HG02840 (cell line): ENCODE measurements at regions not wholly inside any gene's neighbourhood (a gene's known extent, or its start where the extent isn't known, plus 50 kb on each side); places are given as distances from the start of the nearest gene placed in this dataset.

Experiments used
- ATAC-seq: cut with Tn5 transposase; IDR thresholded peaks from one replicate; pipeline ENCODE4 v1.9.1; 2021; ENCODE audit warnings: mild to moderate bottlenecking, moderate library complexity, moderate number of reproducible peaks; ENCODE audit not compliant: unreplicated experiment, low FRiP score

DNA sequence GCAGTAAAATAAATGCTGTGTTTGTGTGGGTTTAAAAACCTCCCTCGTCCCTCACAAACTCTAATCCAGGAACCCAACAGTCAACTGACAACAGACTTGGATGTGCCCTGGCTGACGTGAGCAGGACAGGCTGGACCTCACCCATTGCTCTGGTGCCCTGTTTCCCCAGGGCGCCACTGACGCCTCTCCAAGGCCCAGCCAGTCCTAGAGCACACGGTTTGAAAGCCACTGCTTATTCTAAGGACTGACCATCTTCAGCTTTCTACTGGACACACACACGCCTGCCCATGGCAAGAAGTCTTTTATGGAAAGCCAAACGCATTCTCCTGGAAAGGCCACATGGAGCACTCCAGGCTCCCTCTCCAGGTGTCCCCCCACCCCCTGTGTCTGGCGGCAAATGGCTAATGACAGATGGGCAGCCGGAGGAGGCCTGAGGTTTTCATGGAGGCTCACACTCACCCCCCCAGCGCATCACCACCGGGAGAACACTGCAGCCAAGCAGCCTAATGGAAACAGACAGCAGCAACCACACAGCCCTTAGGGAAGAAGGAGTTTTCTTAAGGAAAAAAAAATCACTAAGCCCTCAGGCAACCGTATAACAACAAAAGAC lies 319.2 kb downstream of the SOX9 start:
- no peak for ATAC-seq

DNA sequence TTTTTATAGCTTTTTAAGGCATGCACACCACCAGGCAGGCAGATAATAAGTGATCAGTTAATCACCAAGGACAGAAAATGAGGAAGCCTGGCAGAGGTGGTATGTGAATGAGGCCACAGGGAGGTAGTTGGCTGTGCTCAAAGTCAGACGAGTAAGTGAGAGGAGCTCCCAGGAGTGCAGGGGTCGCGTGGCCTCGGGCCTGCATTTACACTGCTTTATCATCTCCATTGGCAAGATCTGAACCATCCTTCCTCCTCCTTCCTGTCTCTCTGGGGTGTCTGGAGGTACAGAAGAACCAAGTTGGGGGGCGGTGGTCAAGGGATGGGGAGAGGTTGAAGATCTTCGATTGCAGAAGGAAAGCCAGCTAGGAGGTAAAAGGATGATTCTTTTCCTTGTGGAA lies 320.1 kb downstream of the SOX9 start:
- no peak for ATAC-seq

DNA sequence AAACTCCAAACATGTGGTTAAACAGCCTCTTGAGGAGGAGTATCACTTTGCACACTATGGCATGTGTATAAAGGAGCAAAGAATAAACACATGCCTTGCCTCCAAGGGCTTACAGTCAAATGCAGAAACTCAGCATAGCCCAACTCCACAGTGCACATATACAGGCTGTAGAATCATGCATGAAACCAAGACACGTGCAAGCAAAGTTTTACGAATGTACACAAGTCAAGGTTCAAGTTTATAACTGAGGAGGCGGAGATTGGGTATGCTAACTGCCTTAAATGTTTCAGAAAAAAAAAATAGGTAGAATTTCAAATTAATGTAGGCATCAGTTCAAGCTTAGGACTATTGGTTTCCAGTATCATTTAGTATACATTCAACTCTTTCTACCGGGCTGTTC lies 321.1 kb downstream of the SOX9 start:
- no peak for ATAC-seq

DNA sequence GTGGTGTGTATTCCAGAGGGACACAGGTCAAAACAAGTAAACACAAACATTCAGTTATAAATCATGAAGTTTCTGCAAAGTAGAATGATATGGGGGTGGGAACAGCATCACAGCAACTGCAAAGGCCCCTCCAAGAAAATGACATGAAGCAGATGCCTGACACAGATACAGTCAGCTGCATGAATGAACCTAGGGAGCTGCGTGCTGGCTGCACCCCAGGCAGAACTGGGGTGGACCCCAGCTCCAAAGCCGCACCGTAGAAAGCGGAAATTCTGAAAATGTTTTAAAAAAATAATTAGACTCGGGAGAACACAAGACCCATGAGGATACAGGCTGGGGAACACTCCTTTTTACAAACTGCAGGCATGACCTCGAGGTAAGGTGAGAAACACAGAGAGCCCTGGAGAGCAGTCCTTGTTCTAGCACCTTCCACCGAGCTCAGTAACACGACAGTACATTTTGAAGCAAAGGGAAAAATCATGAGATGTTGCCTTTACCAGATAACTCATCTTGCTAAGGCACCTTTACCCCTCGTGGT lies 323.8 kb downstream of the SOX9 start:
- no peak for ATAC-seq

DNA sequence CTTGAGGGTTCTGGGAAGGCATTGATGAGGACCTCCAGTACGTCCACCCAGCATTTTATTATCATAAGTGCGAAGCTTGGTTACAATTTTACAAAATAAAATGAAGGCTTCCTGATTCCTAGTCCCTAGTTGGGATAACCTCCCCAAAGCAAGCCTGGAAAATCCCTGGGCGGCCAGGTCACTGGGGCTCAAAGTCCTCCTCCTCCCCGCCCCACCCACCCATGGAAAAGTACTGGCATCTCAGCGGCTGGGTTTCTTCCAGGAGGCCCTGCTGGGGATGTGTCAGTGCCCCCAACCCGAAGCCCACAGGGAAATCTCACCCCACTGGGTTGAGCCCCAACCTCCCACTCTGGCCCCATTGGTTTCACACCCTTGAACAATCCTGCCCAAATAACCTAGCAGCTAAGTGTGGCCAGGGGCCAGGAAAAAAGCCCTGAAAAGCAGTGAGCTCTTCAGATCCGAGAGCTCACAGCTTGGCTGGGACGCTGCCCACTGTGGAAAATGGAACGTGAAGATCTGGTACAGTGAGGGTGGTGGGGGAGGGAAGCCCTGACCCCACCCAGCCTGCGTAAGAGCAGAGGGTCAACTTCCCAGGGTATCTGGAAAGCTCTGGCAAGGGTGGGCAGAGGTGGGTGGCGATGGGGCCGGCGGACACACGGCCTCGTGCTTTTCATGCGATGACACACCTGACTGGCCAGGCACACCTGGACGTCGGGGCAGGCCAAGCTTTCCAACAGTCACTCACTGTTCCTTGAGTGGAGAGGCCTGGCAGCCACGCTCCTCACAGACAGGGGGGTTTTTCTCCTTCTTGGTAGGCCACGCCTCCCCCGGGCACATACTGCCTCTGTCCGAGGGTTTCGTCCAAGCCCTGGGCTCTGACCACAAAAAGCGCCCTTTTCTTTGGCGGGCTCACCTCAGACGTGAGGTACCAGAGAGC lies 324.5 kb downstream of the SOX9 start:
- no peak for ATAC-seq

DNA sequence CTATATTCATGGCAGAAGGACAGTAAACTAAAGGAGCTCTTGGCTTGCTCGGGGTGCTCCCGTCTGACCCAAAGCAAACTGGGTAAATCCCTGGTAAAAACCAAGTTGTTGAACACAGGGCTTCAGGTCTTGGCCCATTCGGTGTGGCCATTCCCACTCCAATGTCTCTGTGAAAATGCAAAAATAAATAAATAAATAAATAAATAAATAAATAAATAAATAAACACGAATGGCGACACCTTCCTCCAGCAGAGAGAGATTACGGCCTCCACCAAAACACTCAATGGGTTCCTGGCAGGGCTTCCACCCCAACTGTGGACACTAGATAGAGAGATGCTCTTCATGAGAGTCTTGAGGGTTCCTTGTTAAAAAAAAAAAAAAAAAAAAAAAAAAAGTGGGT lies 325.3 kb downstream of the SOX9 start:
- ATAC-seq, result no peak

DNA sequence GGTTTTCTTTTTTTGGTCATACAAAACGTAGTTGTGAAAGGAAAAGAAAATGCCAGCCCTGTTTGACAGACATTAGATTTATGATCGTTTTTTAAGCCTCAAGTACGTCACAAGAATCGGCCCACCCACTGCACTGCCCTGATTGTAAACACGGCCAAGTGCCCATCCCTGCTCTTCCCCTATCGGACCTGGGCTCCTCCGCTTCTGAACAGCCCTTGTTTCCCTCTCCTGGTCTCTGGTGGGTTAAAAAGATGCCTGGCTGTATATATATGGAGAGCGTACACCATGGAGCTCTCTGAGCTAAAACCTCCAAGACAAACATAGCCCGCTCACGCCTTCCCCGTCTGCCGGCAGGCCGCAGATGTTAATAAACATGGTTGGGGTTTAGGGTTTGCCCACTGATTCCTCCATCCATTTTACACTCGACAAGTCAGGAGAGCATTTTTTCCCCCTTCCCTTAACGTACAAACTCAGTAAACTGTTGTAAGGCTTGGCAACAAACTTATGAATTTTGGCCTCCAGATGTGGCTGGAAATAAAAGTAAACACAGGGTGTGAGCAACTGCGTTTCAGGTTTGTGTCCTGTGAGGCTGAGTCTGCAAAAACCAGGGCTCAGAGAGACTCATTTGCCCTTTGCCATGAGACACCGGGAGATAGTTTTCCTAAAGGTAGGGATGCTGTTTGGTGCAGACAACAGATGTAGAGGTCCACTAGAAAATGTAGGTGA lies 325.9 kb downstream of the SOX9 start:
- ATAC-seq, result no peak

DNA sequence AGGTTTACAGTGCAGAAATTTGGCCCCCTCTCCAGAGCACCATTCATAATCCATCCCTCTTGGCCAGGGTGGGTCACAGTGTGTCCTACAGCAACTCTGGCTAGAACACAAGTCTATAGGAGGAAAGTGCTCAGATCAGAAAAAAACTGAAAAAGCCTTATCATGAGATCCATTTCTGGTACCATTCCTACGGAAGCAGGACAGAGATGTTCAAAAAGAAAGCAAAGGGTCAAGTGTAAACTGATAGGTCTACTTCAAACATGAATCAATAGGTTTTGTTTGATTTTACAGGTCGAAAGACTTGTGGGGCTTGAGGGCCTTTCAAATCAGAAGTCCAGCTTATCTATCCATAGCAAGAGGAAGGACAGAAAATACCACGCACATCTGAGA lies 326.4 kb downstream of the SOX9 start:
- ATAC-seq, result no peak

DNA sequence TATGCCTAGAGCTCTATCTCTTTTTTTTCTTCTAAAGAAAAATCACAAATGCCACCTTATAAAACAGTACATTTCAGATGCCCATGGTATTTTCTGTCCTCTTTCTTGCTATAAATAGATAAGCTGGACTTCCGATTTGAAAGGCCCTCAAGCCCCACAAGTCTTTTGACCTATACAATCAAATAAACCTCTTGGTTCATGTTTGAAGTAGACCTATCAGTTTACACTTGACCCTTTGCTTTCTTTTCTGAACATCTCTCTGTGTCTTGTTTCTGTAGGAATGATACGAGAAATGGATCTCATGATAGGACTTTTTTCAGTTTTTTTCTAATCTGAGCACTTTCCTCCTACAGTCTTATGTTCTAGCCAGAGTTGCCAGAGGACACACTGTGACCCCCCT lies 327.2 kb downstream of the SOX9 start:
- ATAC-seq, result no peak

DNA sequence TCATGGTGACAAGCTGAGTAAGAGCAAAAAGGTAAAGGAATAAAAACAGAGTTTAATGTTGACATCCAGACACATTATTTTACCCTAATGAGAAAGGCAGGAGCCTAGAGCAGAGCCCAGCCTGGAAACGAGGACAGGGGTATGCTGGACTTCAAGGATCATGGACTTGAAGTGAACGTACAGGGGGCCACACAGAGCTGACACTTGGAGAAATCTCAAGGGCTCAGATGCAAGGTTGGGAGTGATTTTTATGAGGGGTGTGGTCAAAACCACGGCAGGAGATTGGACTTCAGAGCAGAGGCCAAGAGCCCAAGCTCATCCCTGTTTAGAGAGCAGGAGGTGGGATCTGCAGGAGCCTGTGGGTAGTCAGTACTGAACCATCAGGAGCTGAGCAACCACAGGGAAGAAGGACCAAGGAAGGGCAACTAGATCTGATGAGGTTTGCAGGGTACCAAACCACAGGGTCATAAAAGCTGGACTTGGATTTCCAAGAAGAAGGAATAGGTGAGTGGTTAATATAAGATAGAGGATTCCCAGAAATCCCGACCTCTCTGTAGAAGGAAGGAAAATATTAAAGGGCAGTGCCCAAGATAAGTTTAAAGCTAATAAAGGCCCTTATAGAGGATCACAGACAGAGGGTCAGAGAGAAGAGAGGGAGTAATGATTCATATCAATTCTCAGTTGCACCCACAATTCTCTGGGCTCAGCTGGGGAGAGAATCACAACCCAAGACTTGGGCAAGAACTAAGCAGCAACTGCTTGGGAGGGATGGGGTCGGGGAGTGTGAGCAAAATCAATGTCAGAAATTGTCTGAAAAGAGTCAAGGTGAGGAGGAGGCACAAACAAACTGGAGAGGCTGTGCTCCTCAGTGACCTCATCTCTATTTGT lies 331.7 kb downstream of the SOX9 start:
- ATAC-seq, result no peak

DNA sequence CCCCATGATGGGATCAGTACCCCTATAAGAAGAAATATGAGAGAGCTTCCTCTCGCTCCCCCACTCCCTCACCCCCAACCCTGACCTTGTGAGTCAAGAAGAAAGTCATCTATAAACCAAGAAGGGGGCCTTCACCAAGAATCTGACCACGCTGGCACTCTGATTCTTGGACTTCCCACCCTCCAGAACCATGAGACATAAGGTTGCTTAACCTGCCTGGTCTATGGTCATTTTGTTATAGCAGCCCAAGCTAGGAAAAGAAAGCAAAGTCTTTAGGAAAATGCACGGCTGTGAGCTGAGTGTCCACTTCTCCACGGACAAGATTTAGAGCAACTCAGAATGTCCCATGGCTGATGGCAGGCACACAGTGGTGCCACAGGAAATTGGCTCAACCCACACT lies 333.5 kb downstream of the SOX9 start:
- ATAC-seq, result no peak

DNA sequence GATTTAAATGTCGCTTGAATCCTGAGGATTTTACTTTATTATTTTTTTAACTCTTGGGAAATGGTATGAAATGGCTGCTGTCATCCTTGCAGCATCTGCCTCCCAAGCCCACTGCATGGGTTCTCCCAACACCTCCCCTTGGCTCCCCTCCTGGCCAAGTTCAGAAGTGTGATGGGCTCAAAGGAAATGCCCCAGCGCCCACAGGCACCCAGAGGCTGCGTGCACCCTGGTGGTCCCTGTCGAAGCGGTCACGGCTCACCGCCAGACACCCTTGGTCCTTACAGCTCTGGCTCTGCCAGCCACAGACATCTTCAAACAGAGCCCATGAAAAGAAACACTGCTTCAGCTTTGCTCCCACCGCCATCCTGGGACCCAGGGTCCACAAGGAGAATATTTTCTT lies 334.7 kb downstream of the SOX9 start:
- ATAC-seq, result no peak

DNA sequence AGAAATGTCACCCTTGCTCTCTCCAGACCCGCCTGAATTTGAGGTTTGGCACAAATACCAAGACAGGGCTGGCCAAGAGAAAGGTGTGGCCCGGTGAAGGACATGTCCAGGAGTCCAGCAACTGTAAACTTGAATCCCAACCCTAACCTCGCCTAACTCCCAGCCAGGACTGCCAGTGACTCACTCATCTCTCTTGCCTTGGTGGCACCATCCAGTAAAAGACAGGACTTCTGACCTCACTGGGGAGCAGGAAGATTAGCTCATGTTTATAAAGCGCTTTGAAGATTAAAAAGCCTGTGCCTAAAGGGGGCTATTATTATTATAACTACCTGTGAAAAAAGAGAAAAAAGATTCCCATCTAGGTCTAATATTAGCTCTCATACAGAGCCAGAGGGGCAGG lies 335.3 kb downstream of the SOX9 start:
- no peak for ATAC-seq

DNA sequence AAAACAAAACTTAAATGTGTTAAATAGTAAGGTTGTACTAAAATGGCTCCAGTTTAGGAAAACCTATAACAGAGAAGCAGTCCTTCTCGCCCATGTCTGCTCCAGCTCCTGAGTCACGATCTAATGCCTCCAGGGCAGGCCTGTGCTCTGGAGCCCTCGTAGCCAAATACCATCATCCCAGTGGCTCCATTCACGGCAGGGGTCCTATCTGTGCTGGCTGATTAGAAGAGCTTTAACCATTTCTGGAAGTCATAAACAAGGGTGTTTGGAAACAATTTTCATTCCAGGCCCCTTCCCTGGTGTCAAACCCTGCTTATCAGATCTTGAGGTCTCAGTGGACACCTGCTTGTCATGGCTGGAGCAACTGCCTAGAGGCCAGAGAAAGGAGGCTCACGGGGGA lies 336.9 kb downstream of the SOX9 start:
- ATAC-seq, result no peak

DNA sequence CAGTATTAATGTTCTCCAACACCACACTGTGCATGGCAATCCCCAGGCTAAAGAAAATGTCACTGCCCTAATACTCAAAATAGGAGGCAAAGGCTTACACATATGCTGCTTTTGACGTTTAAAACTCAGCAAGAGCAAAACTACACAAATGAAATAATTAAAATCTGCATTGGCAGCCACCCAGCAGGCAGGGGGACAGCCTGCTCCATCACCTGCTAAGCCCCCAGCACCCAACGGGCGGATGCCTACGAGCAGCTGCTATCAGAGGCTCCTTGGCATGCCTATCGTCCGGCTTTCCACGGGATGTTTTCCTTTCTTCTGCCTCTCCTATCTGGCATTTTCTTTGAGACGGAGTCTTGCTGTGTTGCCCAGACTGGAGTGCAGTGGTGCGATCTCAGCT lies 337.5 kb downstream of the SOX9 start:
- ATAC-seq, result no peak

DNA sequence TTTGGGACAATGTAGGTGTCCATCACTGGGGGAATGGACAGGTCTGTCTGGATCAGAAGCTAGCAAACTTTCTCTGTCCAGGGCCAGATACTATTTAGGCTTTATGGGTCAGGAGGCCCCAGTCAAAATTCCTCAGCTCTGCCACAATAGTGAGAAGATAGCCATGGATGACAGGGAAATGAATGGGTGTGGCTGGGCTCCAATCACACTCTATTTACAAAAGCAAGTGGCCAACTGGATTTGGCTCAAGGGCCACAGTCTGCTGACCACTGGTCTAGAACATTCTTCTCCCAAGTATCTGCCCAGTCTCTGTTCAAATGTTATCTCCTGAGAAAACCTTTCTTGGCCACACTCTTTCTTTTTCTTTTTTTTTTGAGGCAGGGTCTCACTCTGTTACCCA lies 339.9 kb downstream of the SOX9 start:
- no peak for ATAC-seq

DNA sequence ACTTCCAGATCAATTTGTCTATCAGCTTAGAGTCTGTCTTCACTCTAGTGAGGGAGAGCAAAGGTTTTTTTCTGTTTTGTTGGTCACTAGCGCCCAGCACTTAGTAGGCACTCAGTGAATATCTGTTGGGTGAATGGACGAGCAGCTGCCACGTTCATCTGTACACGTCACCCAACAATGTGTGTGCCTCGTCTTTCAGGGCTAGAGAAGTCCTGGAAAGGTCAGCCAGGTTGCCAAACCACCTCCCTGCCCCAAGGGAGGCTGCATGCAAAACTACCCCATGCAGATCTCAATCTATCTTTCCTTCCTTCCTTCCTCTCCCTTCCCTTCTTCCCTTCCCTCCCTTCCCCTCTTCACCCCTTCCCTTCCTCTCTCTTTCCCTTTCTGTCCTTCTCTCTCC lies 340.9 kb downstream of the SOX9 start:
- ATAC-seq, result no peak

DNA sequence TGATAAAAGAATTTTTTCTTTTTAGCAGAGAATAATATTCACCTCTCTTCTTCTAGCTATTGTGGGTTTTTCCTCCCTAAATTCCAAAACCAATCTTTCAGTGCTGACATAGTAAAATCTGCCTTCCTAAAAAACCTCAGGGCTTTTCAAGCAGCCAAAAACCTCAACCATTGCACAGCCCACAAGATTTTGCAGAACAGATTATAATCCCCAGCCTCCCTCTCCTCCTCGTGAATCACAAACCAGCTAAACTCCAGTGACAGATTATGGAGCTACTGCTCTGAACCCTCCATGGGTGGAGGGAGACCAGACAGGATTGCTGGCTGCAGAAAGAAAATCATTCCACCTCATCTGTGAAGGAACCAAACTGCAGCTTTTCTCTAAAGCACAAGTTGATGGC lies 341.6 kb downstream of the SOX9 start:
- no peak for ATAC-seq

DNA sequence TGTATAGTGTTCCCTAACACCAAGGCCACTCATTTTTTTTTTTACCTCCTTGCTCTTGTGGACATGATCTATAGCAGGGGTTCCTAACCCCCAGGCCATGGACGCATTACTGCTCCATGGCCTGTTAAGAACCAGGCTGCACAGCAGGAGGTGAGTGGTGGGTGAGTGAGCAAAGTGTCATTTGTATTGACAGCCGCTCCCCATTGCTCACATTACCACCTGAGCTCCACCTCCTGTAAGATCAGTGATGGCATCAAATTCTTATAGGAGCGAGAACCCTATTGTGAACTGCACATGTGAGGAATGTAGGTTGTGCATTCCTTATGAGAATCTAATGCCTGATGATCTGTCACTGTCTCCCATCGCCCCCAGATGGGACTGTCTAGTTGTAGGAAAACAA lies 342.0 kb downstream of the SOX9 start:
- ATAC-seq, result no peak
